ENCODE measurements at regions not wholly inside any gene's neighbourhood (a gene's known extent, or its start where the extent isn't known, plus 50 kb on each side); places are given as distances from the start of the nearest gene placed in this dataset.

- dilution Hi-C loops (cut with MboI; ENCODE audit: extremely low pct_ligation_motif_present, low sequenced_read_pairs): no loop called here
- Histone ChIP-seq H3K27me3 (ENCODE audit: control insufficient read depth, extremely low read depth, insufficient read depth, low read length) (no peaks in the 10 kb centered on the region), H3K79me2 (ENCODE audit: control insufficient read depth, insufficient read depth, low read length) (no peaks in the 10 kb centered on the region), H3K9me3 (ENCODE audit: control insufficient read depth, low read depth, low read length) (no peaks in the 10 kb centered on the region), H2AFZ (ENCODE audit: control insufficient read depth, low read length) (no peak overlapping the region), H3K27ac (ENCODE audit: control insufficient read depth, insufficient read depth, low read length) (no peak overlapping the region), H3K9ac (ENCODE audit: control insufficient read depth, extremely low read depth, insufficient read depth, low read length) (no peak overlapping the region), H3K4me3 (ENCODE audit: control insufficient read depth in 2 of 3, extremely low read depth in 1 of 3, insufficient read depth in 2 of 3, low read depth in 1 of 3, low read length in 3 of 3) (no peak overlapping the region), H3K4me1 (ENCODE audit: control insufficient read depth, extremely low read depth, insufficient read depth, low read length) (no peaks in the 10 kb centered on the region), H3K4me2 (ENCODE audit: control insufficient read depth, extremely low read depth, insufficient read depth, low read depth, low read length) (no peak overlapping the region), H4K20me1 (ENCODE audit: control insufficient read depth, extremely low read depth, insufficient read depth, low read length) (no peaks in the 10 kb centered on the region), H3K36me3 (ENCODE audit: control insufficient read depth in 2 of 2, extremely low read depth in 1 of 2, insufficient read depth in 2 of 2, low read length in 2 of 2) (no peaks in the 10 kb centered on the region), H3K9me1 (ENCODE audit: control insufficient read depth, extremely low read depth, insufficient read depth, low read length) (no peaks in the 10 kb centered on the region)
- DNase-seq (ENCODE audit: low read depth, low spot score): no peak
- no peak for FAIRE-seq
- TF ChIP-seq EZH2 (IDR thresholded peaks at IDR 0.05; ENCODE audit: low read length): no peak
- TF ChIP-seq, protein P1, sequence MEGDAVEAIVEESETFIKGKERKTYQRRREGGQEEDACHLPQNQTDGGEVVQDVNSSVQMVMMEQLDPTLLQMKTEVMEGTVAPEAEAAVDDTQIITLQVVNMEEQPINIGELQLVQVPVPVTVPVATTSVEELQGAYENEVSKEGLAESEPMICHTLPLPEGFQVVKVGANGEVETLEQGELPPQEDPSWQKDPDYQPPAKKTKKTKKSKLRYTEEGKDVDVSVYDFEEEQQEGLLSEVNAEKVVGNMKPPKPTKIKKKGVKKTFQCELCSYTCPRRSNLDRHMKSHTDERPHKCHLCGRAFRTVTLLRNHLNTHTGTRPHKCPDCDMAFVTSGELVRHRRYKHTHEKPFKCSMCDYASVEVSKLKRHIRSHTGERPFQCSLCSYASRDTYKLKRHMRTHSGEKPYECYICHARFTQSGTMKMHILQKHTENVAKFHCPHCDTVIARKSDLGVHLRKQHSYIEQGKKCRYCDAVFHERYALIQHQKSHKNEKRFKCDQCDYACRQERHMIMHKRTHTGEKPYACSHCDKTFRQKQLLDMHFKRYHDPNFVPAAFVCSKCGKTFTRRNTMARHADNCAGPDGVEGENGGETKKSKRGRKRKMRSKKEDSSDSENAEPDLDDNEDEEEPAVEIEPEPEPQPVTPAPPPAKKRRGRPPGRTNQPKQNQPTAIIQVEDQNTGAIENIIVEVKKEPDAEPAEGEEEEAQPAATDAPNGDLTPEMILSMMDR (optimal IDR thresholded peaks at IDR 0.05 in 1 of 3, IDR thresholded peaks at IDR 0.05 in 1 of 3, conservative IDR thresholded peaks at IDR 0.05 in 1 of 3; ENCODE audit: extremely low read depth in 1 of 3, insufficient read depth in 2 of 3, low read length in 3 of 3): no peak
These were observed 252.6 kb downstream of the MED10 start for GRCh38 chr5:6125781-6126180.

DNA sequence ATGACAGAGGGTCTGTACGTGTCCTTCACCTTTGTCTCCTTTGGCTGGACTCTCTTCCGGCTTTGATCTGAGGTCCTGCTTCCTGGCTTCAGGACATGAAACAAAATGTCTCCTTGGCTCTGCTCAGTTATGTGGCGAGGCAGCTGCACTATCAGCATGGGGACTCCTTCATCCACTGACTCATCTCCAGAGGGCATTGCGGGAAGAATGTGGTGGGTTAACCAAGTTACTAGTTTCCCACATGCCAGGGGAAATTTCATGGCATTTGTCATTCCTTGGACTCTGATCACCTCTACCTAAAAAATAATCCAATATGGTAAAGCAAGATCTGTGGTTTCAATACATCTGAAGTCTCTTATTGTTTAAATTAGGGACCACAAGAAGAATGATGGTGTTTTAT, 259.7 kb downstream of the MED10 start:
- Histone ChIP-seq H3K36me3 (ENCODE audit: control insufficient read depth in 2 of 2, extremely low read depth in 1 of 2, insufficient read depth in 2 of 2, low read length in 2 of 2) (no peaks in the 10 kb centered on the region), H3K4me1 (ENCODE audit: control insufficient read depth, extremely low read depth, insufficient read depth, low read length) (no peaks in the 10 kb centered on the region), H3K27ac (ENCODE audit: control insufficient read depth, insufficient read depth, low read length) (no peak overlapping the region), H4K20me1 (ENCODE audit: control insufficient read depth, extremely low read depth, insufficient read depth, low read length) (no peaks in the 10 kb centered on the region), H2AFZ (ENCODE audit: control insufficient read depth, low read length) (no peak overlapping the region), H3K4me3 (ENCODE audit: control insufficient read depth in 2 of 3, extremely low read depth in 1 of 3, insufficient read depth in 2 of 3, low read depth in 1 of 3, low read length in 3 of 3) (no peak overlapping the region), H3K4me2 (ENCODE audit: control insufficient read depth, extremely low read depth, insufficient read depth, low read depth, low read length) (no peak overlapping the region), H3K9ac (ENCODE audit: control insufficient read depth, extremely low read depth, insufficient read depth, low read length) (no peak overlapping the region), H3K9me1 (ENCODE audit: control insufficient read depth, extremely low read depth, insufficient read depth, low read length) (no peaks in the 10 kb centered on the region), H3K27me3 (ENCODE audit: control insufficient read depth, extremely low read depth, insufficient read depth, low read length) (no peaks in the 10 kb centered on the region), H3K79me2 (ENCODE audit: control insufficient read depth, insufficient read depth, low read length) (no peaks in the 10 kb centered on the region), H3K9me3 (ENCODE audit: control insufficient read depth, low read depth, low read length) (no peaks in the 10 kb centered on the region)
- no peak for DNase-seq (ENCODE audit: low read depth, low spot score)
- no peak for TF ChIP-seq EZH2 (IDR thresholded peaks at IDR 0.05; ENCODE audit: low read length)
- TF ChIP-seq, protein P1 (optimal IDR thresholded peaks at IDR 0.05 in 1 of 3, IDR thresholded peaks at IDR 0.05 in 1 of 3, conservative IDR thresholded peaks at IDR 0.05 in 1 of 3; ENCODE audit: extremely low read depth in 1 of 3, insufficient read depth in 2 of 3, low read length in 3 of 3): no peak
- FAIRE-seq: no peak
- dilution Hi-C loops (cut with MboI; ENCODE audit: extremely low pct_ligation_motif_present, low sequenced_read_pairs): no loop called here

Measured in keratinocyte (primary cell).